GM19035 (cell line): ENCODE measurements at regions not wholly inside any gene's neighbourhood (a gene's known extent, or its start where the extent isn't known, plus 50 kb on each side); places are given as distances from the start of the nearest gene placed in this dataset.

Experiments used
- ATAC-seq: cut with Tn5 transposase; IDR thresholded peaks from one replicate; pipeline ENCODE4 v1.9.1; 2021; ENCODE audit not compliant: unreplicated experiment

GRCh38 chr5:124692950-124693349, 53.5 kb downstream of the ZNF608 start:
- ATAC-seq = no peak

GRCh38 chr5:124692324-124692723, 54.1 kb downstream of the ZNF608 start:
- no peak for ATAC-seq

GRCh38 chr5:124689653-124690052, 56.8 kb downstream of the ZNF608 start:
- ATAC-seq = no peak

GRCh38 chr5:124686239-124687004, 60.0 kb downstream of the ZNF608 start:
- ATAC-seq = no peak

GRCh38 chr5:124685404-124685930, 61.0 kb downstream of the ZNF608 start:
- ATAC-seq = no peak

GRCh38 chr5:124683917-124684555, 62.4 kb downstream of the ZNF608 start:
- no peak for ATAC-seq

- no peak for ATAC-seq
These were observed 66.8 kb downstream of the ZNF608 start for GRCh38 chr5:124679578-124680199.

GRCh38 chr5:124678922-124679519, 67.4 kb downstream of the ZNF608 start:
- ATAC-seq = no peak

- no peak for ATAC-seq
These were observed 68.0 kb downstream of the ZNF608 start for GRCh38 chr5:124678468-124678867.

- ATAC-seq = no peak
These were observed 68.8 kb downstream of the ZNF608 start for GRCh38 chr5:124677374-124678351.

GRCh38 chr5:124675931-124676846, 70.2 kb downstream of the ZNF608 start:
- ATAC-seq = no peak

GRCh38 chr5:124671193-124671592, 75.2 kb downstream of the ZNF608 start:
- ATAC-seq = no peak

GRCh38 chr5:124670722-124671184, 75.7 kb downstream of the ZNF608 start:
- ATAC-seq = no peak

GRCh38 chr5:124669956-124670721, 76.3 kb downstream of the ZNF608 start:
- no peak for ATAC-seq

- no peak for ATAC-seq
These were observed 77.2 kb downstream of the ZNF608 start for GRCh38 chr5:124669300-124669648.

- no peak for ATAC-seq
These were observed 77.8 kb downstream of the ZNF608 start for GRCh38 chr5:124668353-124669299.

GRCh38 chr5:124665625-124666024, 80.8 kb downstream of the ZNF608 start:
- no peak for ATAC-seq
